AG10803 (cell line): ENCODE measurements at regions not wholly inside any gene's neighbourhood (a gene's known extent, or its start where the extent isn't known, plus 50 kb on each side); places are given as distances from the start of the nearest gene placed in this dataset.

Source experiments
- DNase-seq: peaks from one replicate; pipeline ENCODE4 v3.0.0; 2010; ENCODE audit warnings: low read depth
- H3K4me3 ChIP-seq: 2 replicates; pipeline ENCODE4 v1.5.1; 2011; ENCODE audit warnings: mild to moderate bottlenecking, low read length, control low read depth
- TF ChIP-seq, protein P1 (sequence below): conservative IDR thresholded peaks from 2 replicates; pipeline ENCODE4 v1.5.1; 2011; ENCODE audit warnings: mild to moderate bottlenecking, low read length, control low read depth, inconsistent platforms

DNA sequence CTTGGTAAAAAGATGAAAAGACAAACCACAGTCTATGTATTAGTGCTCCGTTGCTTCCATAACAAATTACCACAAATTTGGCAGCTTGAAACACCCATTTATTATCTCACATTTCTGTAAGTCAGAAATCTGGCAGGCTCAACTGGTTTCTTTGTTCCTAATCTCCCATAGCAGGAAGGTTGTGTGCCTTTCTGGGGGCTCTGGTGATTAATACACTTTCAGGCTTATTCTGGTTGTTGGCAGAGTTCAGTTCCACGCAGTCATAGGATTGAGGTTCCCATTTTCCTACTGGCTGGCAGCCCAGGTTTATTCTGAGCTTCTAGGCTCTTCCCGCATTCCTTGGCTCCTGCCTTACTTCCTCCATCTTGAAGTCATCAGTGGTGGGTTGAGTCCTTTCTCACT, 189.3 kb downstream of the ANAPC1 start:
- TF ChIP-seq, protein P1, sequence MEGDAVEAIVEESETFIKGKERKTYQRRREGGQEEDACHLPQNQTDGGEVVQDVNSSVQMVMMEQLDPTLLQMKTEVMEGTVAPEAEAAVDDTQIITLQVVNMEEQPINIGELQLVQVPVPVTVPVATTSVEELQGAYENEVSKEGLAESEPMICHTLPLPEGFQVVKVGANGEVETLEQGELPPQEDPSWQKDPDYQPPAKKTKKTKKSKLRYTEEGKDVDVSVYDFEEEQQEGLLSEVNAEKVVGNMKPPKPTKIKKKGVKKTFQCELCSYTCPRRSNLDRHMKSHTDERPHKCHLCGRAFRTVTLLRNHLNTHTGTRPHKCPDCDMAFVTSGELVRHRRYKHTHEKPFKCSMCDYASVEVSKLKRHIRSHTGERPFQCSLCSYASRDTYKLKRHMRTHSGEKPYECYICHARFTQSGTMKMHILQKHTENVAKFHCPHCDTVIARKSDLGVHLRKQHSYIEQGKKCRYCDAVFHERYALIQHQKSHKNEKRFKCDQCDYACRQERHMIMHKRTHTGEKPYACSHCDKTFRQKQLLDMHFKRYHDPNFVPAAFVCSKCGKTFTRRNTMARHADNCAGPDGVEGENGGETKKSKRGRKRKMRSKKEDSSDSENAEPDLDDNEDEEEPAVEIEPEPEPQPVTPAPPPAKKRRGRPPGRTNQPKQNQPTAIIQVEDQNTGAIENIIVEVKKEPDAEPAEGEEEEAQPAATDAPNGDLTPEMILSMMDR = no peak
- no peak overlapping the region for H3K4me3 ChIP-seq
- peak; percentile 97 for DNase-seq

DNA sequence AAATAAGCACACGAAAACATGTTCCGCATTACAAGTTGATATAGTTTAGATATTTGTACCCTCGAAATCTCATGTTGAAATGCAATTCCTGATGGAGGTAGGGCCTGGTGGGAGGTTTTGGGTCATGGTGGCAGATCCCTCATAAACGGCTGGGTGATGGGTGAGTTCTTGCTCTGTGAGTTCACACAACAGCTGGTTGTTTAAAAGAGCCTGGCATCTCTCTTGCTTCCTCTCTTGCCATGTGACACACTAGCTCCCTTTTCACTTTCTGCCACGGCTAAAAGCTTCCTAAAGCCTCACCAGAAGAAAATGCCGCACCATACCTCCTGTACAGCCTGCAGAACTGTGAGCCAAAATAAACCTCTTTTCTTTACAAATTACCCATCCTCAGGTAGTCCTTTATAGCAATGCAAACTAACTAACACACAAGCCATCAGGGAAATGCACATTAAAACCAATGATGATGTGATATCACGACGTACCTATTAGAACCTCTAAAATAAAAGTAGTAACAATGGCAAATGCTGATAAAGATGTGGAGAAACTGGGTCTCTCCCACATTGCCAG, 188.5 kb downstream of the ANAPC1 start:
- no peak overlapping the region for H3K4me3 ChIP-seq
- DNase-seq = no peak
- TF ChIP-seq, protein P1 = no peak

DNA sequence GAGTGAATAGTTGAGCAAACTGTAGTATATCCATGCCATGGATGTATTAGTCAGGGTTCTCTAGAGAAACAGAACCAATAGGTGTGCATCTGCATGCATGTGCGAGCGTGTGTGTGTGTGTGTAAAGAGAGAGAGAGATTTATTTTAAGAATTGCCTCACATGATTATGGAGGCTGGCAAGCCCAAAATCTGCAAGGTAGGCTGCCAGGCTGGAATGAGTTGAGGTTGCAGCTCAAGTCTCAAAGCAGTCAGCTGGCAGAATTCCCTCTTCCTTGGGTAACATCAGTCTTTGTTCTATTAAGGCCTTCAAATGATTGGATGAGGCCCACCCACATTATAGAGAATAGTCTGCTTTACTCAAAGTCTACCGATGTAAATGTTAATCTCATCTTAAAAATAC, 187.8 kb downstream of the ANAPC1 start:
- TF ChIP-seq, protein P1 = no peak
- H3K4me3 ChIP-seq = no peak overlapping the region
- no peak for DNase-seq

DNA sequence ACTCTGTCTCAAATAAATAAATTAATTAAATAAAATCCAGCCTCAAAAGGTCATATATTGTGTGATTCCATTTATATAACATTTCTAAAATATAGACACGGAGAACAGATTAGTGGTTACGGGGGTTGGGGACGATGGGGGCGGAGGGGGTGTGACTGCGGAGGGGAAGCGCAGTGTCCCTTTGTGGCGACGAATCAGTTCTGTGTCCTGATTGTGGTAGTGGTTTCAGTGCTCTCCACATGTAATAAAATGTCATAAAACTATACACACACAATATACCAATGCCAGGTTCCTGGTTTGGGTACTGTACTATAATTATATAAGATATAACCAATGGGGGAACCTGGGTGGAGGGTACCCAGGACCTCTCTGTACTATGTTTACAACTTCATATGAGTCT, 186.4 kb downstream of the ANAPC1 start:
- no peak for DNase-seq
- TF ChIP-seq, protein P1 = no peak

DNA sequence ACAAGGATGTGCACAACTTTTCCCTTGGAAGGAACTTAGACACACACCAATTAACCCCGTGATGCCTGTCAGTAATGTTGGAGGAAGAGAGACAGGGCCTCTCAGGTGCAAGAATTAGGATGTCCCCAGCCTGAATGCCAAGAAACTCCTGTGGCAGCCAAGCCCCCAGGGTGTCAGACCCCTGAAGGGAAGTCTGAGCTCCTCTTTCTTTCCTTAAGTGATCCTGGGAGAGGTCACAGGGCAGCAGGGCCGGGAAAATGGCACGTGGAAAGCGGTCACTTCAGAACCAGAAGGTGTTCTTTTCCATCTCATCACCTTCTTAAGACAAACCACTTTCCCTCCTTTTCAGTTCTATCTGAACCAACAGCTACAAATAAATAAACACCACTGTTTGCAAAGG, 185.9 kb downstream of the ANAPC1 start:
- no peak for DNase-seq
- TF ChIP-seq, protein P1 = no peak
- no peak overlapping the region for H3K4me3 ChIP-seq

More for the DNA sequence above, 186.4 kb downstream of the ANAPC1 start:
- no peak overlapping the region for H3K4me3 ChIP-seq

DNA sequence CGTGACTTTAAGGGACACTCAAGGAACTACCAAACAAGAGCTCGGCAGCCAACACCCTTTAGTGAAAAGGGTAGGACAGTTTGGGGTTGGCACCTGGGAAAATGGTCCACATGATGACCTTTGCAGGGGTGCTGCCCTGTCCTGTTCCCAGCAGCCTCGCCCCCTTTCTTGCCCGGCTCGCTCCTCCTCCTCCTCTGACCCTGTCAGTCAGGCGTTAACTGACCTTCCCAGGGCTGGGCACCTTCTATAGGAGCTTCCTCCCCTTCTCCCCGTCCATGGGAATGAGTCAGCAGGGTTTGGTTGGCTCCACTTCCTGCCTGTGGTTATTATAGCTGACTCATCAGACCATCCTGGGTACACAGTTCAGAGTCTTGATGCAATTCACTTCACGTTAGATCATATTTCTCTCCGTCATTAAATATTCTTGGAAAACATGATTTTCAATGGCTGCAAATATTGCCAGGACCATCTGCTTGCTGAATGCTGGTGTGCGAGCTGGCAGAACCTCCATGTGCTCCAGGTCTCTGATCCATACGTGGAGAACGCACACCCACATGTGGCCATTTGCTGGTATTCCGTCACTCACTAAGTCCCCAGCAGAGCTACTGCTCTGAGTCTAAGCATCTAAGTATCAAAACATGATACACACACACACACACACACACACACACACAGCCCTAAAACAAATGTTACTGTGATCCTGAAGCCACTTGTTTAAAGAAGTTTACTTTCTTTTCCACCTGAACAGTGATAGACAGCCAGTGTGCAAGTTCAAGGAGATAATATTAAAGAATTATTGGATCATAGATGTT, 185.0 kb downstream of the ANAPC1 start:
- no peak overlapping the region for H3K4me3 ChIP-seq
- DNase-seq = peak; percentile 97
- TF ChIP-seq, protein P1 = peak; percentile 63

DNA sequence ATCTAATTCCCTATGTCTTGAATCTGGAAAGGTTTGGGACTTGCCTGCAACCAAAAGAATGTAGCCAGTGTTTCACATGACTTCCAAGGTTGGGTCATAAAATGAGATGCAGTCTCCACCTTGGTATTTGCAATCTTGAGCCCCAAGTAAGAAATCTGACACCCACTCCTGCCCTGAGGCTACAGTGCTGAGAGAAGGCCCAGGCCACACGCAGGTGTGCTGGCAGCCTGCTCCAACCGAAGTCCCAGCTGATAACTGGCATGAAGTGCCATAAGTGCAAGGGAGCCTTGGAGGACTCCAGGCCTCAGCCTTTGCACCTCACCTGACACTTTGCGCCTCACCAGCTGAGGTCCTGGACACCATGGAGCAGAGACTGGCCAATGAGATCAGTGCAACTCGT, 182.7 kb downstream of the ANAPC1 start:
- H3K4me3 ChIP-seq = no peak overlapping the region
- DNase-seq = no peak
- TF ChIP-seq, protein P1 = no peak
